OCI-LY7 (cell line): ENCODE measurements at regions not wholly inside any gene's neighbourhood (a gene's known extent, or its start where the extent isn't known, plus 50 kb on each side); places are given as distances from the start of the nearest gene placed in this dataset.

Source experiments
- BruUV-seq: library from RNA; stranded (reverse); fragments of 400-500 nt; replicated peaks from 2 replicates; lab custom pipeline; 2021; lab: Mats Ljungman, UMichigan
- CTCF ChIA-PET: fragments of 300-600 bp; sonication (Branson Sonifier 250); formaldehyde crosslinking; loops from one replicate; lab custom pipeline; 2022; ENCODE audit warnings: antibody characterized with exemption; ENCODE audit not compliant: unreplicated experiment; lab: Charles Lee
- POLR2A ChIA-PET: fragments of 300-600 bp; sonication (Branson Sonifier 250); formaldehyde crosslinking; loops from one replicate; lab custom pipeline; 2022; ENCODE audit warnings: antibody characterized with exemption; lab: Charles Lee
- DNase-seq: peaks from one replicate; pipeline ENCODE4 v3.0.0-alpha.2; 2015; ENCODE audit warnings: low spot score
- H2AFZ ChIP-seq: fragments of 200-600 bp; sonication (generic), shearing (Covaris generic); 2 replicates; pipeline ENCODE4 v1.6.1; 2014; ENCODE audit warnings: mild to moderate bottlenecking, antibody characterized with exemption, low read length, moderate library complexity
- H3K27ac ChIP-seq: fragments of 200-600 bp; sonication (generic); 2 replicates; pipeline ENCODE4 v1.5.1; 2014; ENCODE audit warnings: mixed run types, low read depth, mild to moderate bottlenecking, moderate library complexity, low read length, inconsistent platforms; ENCODE audit not compliant: poor library complexity, severe bottlenecking
- H3K36me3 ChIP-seq: fragments of 200-600 bp; sonication (generic); 2 replicates; pipeline ENCODE4 v1.6.1; 2014; ENCODE audit warnings: mild to moderate bottlenecking, antibody characterized with exemption, low read length, moderate library complexity, mixed read lengths; ENCODE audit not compliant: insufficient read depth
- H3K4me1 ChIP-seq: fragments of 200-600 bp; sonication (generic); 2 replicates; pipeline ENCODE4 v1.5.1; 2014; ENCODE audit warnings: mild to moderate bottlenecking, low read length; ENCODE audit not compliant: insufficient read depth, poor library complexity, severe bottlenecking
- H3K4me2 ChIP-seq: fragments of 200-600 bp; sonication (generic); 2 replicates; pipeline ENCODE4 v1.6.1; 2014; ENCODE audit warnings: mild to moderate bottlenecking, low read length
- H3K4me3 ChIP-seq: fragments of 200-600 bp; sonication (generic); 2 replicates; pipeline ENCODE4 v1.5.1; 2014; ENCODE audit warnings: mild to moderate bottlenecking, low read depth, low read length; ENCODE audit not compliant: poor library complexity, severe bottlenecking
- H3K79me2 ChIP-seq: fragments of 200-600 bp; sonication (generic); 2 replicates; pipeline ENCODE4 v1.6.1; 2016; ENCODE audit warnings: low read depth, mild to moderate bottlenecking, low read length, moderate library complexity, mixed read lengths; ENCODE audit not compliant: insufficient read depth
- H3K9me2 ChIP-seq: fragments of 200-600 bp; sonication (generic); 2 replicates; pipeline ENCODE4 v1.6.1; 2016; ENCODE audit warnings: mild to moderate bottlenecking, low read length, mixed read lengths; ENCODE audit not compliant: insufficient read depth
- H3K9me3 ChIP-seq: fragments of 200-600 bp; sonication (generic); 2 replicates; pipeline ENCODE4 v1.6.1; 2014; ENCODE audit warnings: mild to moderate bottlenecking, mixed run types, low read length, mixed read lengths
- H4K20me1 ChIP-seq: fragments of 200-600 bp; sonication (generic); 2 replicates; pipeline ENCODE4 v1.6.1; 2014; ENCODE audit warnings: mild to moderate bottlenecking, antibody characterized with exemption, low read length, moderate library complexity, mixed read lengths; ENCODE audit not compliant: insufficient read depth
- CTCF ChIP-seq: fragments of 200-600 bp; sonication (generic); conservative IDR thresholded peaks from 2 replicates; pipeline ENCODE4 v1.5.1; 2014; ENCODE audit warnings: mild to moderate bottlenecking, antibody characterized with exemption, low read length, moderate library complexity, mixed read lengths
- EZH2phosphoT487 ChIP-seq: fragments of 200-600 bp; sonication (generic); IDR thresholded peaks from 2 replicates; pipeline ENCODE4 v1.6.1; 2018; ENCODE audit warnings: low read depth, borderline replicate concordance, mild to moderate bottlenecking, mixed run types, antibody characterized with exemption, low read length, moderate library complexity, mixed read lengths
- intact Hi-C: fragments of 100-400 bp; cut with micrococcal nuclease; formaldehyde crosslinking; loops from one replicate; pipeline ENCODE4 v1.10.0; 2022; ENCODE audit not compliant: unreplicated experiment

GRCh38 chr11:19511413-19512183 is 201.0 kb upstream of the NAV2 start:
- POLR2A ChIA-PET = no interaction called here

GRCh38 chr11:19511066-19511412 is 201.6 kb upstream of the NAV2 start:
- Histone ChIP-seq H3K79me2 (no peaks in the 10 kb centered on the region), H3K4me1 (no peaks in the 10 kb centered on the region), H3K9me2 (no peaks in the 10 kb centered on the region), H4K20me1 (no peaks in the 10 kb centered on the region), H3K4me3 (no peak overlapping the region), H3K4me2 (no peak overlapping the region), H3K9me3 (no peaks in the 10 kb centered on the region), H3K27ac (no peak overlapping the region), H3K36me3 (no peaks in the 10 kb centered on the region), H2AFZ (no peak overlapping the region)
- BruUV-seq = no TSS peak
- intact Hi-C loops = no loop called here
- ChIA-PET POLR2A (no interaction called here), CTCF (no interaction called here)
- no peak for DNase-seq
- no peak for TF ChIP-seq EZH2phosphoT487
- no peak for TF ChIP-seq CTCF

More at GRCh38 chr11:19511413-19512183, 201.0 kb upstream of the NAV2 start:
- no TSS peak for BruUV-seq
- TF ChIP-seq EZH2phosphoT487 = no peak
- TF ChIP-seq CTCF = no peak
- Histone ChIP-seq H3K36me3 (no peaks in the 10 kb centered on the region), H3K4me2 (no peak overlapping the region), H4K20me1 (no peaks in the 10 kb centered on the region), H3K4me1 (no peaks in the 10 kb centered on the region), H3K4me3 (no peak overlapping the region), H3K9me3 (no peaks in the 10 kb centered on the region), H3K27ac (no peak overlapping the region), H2AFZ (no peak overlapping the region), H3K9me2 (no peaks in the 10 kb centered on the region), H3K79me2 (no peaks in the 10 kb centered on the region)
- no peak for DNase-seq
- CTCF ChIA-PET = no interaction called here
- intact Hi-C loops = no loop called here

- no TSS peak for BruUV-seq
- no peak for DNase-seq
- ChIA-PET POLR2A (interaction anchor here (0.6 kb wide), 1 partner anchor 159 kb away, joined by 3 read pairs; no protein-coding TSS in a partner anchor), CTCF (no interaction called here)
- H3K27ac ChIP-seq = no peak overlapping the region
- H3K79me2 ChIP-seq = no peaks in the 10 kb centered on the region
- H3K9me2 ChIP-seq = no peaks in the 10 kb centered on the region
- no peak overlapping the region for H3K4me2 ChIP-seq
- H3K4me3 ChIP-seq = no peak overlapping the region
- no peaks in the 10 kb centered on the region for H3K9me3 ChIP-seq
- intact Hi-C loops = no loop called here
- TF ChIP-seq CTCF (no peak), EZH2phosphoT487 (no peak)
- H4K20me1 ChIP-seq = no peaks in the 10 kb centered on the region
- H2AFZ ChIP-seq = no peak overlapping the region
- no peaks in the 10 kb centered on the region for H3K4me1 ChIP-seq
- H3K36me3 ChIP-seq = no peaks in the 10 kb centered on the region
Observed at GRCh38 chr11:19510468-19510867, 202.2 kb upstream of the NAV2 start.
